22Rv1 (cell line): ENCODE measurements at regions not wholly inside any gene's neighbourhood (a gene's known extent, or its start where the extent isn't known, plus 50 kb on each side); places are given as distances from the start of the nearest gene placed in this dataset.

ENCODE experiments used
- CTCF ChIP-seq: fragments of 450-650 bp; IDR thresholded peaks from 2 replicates; pipeline ENCODE4 v1.5.1; 2017; ENCODE audit warnings: mild to moderate bottlenecking
- ZFX ChIP-seq: fragments of 450-650 bp; IDR thresholded peaks from 2 replicates; pipeline ENCODE4 v1.6.1; 2017; ENCODE audit warnings: antibody characterized with exemption, borderline replicate concordance

DNA sequence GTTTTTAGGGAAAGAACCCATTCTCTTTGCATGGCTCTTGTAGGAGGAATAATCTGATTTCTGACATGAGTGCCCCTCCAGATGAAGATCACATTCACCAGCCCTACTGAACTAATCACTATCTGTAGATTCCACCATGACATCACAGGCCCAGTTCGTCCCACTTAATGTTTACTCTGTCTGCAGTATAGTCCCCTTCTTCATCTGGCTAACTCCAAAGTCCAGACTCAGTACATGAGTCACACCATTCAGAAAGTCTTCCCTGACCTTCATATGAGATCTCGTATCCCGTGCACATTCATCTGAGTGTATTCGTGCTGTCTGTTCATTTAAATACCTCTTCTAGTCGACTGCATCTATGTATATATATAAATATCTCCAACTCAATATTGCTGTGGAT lies 366.5 kb upstream of the AKR1E2 start:
- no peak for TF ChIP-seq CTCF
- no peak for TF ChIP-seq ZFX
